HUDEP-2 (cell line): ENCODE measurements at regions not wholly inside any gene's neighbourhood (a gene's known extent, or its start where the extent isn't known, plus 50 kb on each side); places are given as distances from the start of the nearest gene placed in this dataset.
"Not testable (repeated sequence)": the region's sequence is repeated elsewhere in the genome, so short reads cannot be mapped to it uniquely, and the experiment has no call there.

Source experiments
- DNase-seq, 76 experiments: peaks; one replicate each; lab custom pipeline; 2025; ENCODE audit not compliant: unreplicated experiment in 76 of 76; lab: John Stamatoyannopoulos, UW

DNA sequence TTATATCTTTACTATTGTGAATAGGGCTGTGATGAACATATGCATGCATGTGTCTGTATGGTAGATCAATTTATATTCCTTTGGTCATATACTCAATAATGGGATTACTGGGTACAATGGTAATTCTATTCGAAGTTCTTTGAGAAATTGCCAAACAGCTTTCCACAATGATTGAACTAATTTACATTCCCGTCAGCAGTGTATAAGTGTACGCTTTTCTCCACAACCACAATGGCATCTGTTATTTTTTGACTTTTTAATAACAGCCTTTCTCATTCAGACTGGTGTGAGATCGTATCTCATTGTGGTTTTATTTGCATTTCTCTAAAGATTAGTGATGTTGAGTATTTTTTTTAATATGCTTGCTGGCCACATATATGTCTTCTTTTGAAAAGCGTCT lies 439.4 kb upstream of the KLHL4 start:
- no peak for DNase-seq

DNA sequence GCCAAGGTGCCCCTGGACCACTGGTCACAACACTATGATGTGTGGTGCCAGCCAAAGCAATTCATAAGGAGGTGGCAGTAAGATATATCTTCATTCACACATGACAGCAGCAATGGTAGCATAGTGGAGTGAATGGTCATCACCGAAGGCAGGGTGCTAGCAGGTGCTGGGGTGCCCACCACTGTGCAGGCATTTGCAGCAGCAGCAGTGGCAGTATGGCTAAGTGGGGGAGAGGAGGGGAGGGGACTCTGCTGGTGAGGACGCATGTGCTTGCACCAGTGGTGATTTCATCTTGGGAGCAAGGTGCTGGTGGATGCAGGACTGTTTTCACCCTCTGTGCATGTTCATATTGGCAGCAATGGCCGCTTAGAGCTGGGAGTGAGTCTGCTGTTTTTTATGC lies 419.1 kb upstream of the KLHL4 start:
- no peak for DNase-seq

DNA sequence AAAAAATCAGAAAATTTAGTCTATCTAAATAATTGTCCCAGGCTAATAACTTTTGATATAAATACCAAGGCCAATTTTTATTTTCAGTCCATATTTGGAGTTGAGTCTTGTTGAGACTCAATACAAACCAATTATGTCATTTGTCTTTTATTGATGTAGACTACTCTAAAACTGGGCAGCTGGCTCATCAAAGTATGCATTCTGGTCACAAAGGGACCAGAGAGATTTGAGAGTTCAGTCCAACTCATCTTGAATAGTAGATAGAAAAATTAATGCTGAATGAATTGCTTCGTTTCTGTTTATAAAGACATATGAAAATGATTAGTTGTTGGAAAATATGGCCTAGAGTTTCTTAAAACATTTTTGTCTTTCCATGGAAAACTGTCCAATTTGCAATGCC lies 412.5 kb upstream of the KLHL4 start:
- DNase-seq = no peak

DNA sequence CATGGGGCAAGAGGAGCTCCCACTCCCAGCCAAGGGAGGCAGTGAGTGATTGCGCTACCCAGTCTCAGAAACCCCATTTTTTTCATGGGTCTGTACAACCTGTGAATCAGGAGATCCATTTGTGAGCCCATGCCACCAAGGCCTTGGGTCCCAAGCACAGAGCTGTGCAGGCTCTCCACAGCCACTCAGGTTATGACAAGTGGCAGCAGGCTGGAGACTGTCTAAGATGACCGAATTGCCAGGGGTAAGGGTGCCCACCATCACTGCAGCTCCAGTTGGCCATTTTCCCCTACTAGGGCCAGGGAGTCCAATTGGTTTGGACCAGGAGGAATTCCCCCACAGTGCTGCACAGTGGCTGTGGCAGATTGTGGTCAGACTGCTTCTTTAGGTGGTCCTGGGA lies 407.5 kb upstream of the KLHL4 start:
- DNase-seq = no peak

DNA sequence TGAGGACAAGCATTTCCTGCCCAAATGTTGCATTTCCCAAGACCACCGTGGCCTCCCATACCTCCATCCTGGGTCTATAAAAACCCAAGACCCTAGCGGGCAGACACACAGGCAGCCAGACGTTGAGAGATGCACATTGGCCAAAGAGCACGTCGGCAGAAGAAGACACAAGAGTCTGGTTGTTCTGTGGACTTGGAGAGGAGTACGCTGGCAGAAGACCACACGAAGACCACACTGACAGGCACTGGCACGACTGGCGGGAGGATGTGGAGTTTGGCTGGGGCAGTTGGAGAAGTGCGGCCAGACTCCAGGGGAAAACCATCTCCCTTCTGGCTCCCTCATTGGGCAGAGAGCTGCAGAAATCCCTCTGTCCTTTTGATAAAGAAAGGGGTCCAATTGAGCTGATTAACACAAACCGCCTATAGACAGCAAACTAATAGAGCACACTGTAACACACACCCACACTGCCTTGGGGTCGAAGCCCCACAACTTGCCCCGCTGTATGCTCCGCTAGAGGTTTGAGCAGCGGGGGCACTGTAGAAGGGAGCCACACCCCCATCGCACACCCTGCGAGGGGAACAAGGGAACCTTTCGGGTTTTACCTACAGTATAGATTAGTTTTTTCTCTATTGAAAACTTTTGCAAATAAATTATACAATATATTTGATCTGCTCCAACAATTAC lies 376.7 kb upstream of the KLHL4 start:
- DNase-seq = no peak

DNA sequence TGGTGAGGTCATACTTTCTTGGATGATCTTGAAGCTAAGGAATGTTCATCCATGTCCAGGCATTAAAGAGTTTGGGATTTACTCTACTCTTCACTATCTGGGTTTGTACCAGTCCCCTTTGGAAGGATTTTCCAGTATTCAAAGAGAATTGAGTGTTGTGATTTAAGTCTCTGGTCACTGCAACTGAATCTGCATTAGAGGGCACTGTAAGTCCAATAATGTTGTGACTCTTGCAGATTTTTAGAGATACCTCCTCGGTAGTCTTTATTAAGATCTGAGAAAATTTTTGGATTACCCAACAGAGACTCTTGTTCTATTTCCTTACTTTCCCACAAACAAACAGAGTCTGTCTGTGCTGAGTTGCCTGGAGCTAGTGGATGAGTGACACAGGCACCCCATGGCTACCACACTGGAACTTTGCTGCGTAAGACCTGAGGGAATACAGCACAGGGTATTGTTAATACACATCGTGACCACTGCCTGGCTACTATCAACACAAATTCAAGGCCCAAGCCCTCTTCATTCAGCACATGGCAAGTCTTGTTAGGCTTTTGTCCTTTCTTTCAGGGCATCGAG lies 357.1 kb upstream of the KLHL4 start:
- DNase-seq = no peak

DNA sequence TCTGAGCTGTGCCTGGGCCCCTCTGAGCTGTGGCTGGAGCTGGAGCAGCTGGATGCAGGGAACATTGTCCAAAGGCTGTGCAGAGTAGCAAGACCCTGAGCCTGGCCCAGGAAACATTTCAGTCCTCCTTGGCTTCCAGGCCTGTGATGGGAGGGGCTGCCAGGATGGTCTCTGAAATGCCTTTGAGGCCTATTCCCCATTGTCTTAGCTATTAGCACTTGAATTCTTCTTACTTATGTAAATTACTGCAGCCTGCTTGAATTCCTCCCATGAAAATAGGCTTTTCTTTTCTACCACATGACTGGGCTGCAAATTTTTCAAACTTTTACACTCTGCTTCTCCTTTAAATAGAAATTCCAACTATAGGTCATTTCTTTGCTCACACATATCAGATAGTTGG lies 349.8 kb upstream of the KLHL4 start:
- no peak for DNase-seq

DNA sequence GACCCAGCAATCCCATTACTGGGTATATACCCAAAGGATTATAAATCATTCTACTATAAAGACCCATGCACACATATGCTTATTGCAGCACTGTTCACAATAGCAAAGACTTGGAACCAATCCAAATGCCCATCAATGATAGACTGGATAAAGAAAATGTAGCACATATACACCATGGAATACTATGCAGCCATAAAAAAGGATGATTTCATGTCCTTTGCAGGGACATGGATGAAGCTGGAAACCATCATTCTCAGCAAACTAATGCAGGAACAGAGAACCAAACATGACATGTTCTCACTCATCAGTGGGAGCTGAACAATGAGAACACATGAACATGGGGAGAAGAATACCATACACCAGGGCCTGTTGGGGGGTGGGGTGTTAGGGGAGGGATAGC lies 339.6 kb upstream of the KLHL4 start:
- DNase-seq = not testable (repeated sequence)
